Kidney capillary endothelial cell (primary cell): ENCODE measurements at regions not wholly inside any gene's neighbourhood (a gene's known extent, or its start where the extent isn't known, plus 50 kb on each side); places are given as distances from the start of the nearest gene placed in this dataset.
"Not testable (repeated sequence)": the region's sequence is repeated elsewhere in the genome, so short reads cannot be mapped to it uniquely, and the experiment has no call there.

Source experiments
- DNase-seq: peaks from one replicate; pipeline ENCODE4 v3.0.0-alpha.2; 2018; ENCODE audit warnings: low spot score

- no peak for DNase-seq
Observed at GRCh38 chr7:69244701-69245100, 353.6 kb upstream of the AUTS2 start.

GRCh38 chr7:69245646-69246045, 352.6 kb upstream of the AUTS2 start:
- DNase-seq = no peak

DNA sequence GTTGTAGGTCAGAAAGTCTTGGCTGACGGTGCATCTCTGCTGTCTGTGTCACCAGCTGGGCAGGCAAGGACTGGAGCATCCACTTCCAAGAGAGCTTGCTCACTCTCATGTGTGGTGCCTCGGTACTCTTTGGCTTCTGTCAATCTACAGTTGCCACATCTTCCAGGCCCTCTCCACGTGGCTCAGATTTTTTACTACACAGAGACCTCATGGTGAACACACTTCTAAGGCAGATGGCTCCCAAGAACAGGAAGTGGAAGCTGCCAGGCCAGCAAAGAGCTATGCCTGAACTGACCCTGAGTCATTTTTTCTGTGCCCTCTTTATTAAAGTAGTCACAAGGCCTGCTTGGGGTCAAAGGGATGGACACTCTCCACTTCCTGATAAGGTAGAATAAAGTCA, 351.5 kb upstream of the AUTS2 start:
- no peak for DNase-seq

DNA sequence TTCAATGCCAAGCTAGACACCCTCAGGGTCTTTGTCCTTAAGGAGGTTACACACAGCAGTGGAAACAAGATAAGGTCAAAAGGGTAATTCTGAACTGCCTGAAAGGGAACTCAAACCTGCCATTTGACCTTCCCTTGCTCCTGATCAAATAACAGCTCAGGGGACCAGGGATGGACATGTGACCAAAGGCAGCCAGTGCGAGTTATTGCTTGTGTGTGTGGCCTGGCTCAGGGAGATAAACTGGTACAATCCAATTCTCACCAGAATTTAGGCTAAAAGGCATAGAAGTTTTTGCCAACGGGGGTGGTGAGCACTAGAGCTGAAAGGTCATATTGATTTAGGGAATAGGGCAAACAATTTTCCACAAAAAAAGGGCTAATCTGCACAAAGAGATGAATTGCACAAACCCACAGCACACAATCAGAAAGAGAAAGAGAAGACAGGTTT, 349.9 kb upstream of the AUTS2 start:
- DNase-seq = not testable (repeated sequence)

GRCh38 chr7:69250958-69251357, 347.3 kb upstream of the AUTS2 start:
- DNase-seq = no peak

GRCh38 chr7:69254643-69255042, 343.6 kb upstream of the AUTS2 start:
- DNase-seq = no peak

DNA sequence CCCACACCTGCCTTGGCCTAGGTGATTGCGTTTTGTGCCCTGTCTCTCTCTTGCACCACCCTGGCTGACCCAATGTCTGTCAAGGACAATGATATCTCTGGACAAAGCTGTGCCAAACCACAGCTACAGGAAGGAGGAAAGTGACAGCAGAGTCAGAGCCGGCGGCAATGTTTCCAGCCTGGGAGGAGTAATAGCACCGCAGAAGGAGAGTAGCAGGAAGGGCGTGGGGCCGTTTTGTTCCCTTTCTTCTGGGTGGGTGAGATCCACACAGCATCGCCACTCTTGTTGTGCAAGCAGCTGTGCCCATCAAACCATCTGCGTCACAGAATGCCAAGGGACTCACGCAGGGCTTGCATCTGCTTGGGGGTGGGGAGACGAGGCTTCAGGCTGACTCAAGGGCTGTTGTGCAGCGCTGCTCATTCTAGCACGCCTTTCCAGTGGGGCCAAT, 341.6 kb upstream of the AUTS2 start:
- DNase-seq = no peak

GRCh38 chr7:69257592-69257991, 340.7 kb upstream of the AUTS2 start:
- no peak for DNase-seq

- DNase-seq = no peak
Observed at GRCh38 chr7:69259445-69259844, 338.8 kb upstream of the AUTS2 start.

DNA sequence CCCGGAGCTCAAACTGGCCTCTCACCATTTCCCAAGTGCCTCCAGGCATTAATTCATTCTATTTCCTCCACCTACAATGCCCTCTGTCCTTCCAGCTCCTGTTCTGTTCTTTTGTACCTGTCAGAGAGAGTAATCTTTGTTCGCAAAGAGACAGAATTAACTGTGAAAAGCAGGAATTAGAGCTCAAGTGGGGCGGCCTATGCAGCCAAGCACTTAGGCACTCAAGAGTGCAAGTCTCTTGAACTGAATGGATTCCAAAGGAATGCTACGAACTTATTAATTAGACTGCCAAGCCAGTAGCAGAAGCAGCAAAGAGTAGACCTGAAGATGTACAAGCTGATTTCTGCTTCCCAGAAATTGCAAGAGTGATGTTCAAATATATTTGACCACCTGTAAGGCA, 338.3 kb upstream of the AUTS2 start:
- no peak for DNase-seq

DNA sequence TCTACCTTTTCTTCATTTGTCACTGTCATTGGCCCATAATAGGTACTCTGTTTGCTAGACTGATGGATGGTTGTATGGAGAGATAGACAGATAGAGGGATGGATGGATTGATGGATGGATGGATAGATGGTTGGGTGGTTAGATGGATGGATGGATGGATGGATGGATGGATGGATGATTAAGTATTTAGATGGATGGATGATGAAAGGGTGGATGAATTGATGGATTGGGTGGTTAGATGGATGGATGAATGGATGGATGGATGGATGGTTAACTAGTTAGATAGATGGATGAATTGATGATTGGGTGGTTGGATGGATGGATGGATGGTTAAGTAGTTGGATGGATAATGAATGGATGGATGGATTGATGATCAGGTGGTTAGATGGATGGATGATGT, 334.7 kb upstream of the AUTS2 start:
- DNase-seq = no peak

DNA sequence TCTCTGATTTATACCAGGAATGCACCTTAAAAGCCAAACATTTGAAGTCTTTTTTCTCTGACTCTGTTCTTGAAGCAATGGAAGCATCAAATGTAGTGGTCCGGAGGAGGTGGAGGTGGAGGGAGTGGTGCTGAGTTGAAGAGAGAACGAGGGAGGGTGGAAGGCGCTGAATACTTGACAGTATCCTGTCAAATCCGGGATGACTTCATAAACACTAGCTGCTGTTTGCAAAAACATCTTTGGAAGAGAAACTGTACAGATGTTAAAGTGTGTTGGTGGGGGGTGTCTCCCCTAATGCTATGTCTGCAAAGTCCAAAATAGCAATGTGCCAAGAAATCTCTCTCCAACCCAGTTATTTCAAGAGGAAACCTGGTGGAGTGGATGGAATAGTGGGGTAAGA, 328.5 kb upstream of the AUTS2 start:
- DNase-seq = no peak

GRCh38 chr7:69272101-69272500, 326.2 kb upstream of the AUTS2 start:
- DNase-seq = no peak

DNA sequence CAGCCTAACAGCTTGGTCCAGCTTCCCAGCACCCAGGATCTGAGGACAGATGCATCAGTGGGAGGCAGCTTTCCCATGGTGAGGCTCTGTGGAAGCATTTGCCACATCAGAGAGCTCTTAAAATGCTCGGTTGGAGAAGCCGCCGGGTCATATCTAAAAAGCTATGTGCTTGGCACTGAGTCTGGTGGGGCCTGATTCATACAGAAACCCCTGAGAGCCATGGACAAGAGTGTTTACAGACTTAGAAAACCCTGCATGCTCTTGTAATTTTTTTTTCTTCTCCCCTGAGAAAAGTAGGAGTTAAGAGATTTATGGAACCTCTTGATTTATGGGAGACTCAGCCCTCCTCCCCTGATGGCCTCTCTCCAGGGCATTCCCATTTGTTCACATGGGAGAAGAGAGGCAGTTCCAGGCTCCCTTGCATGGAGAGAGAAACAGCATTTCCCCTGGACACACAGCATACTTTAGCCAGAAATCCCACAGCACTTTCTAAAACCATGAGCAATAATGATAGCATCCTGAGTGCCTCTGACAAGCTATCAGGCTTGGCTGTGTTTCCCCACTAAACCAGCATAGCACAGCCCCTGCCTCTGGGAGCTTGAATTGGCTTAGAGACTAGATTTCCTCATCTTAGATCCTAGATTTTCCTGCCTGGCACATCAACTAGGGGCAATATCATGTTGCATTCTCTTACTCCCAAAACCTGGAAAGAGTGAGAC, 322.1 kb upstream of the AUTS2 start:
- no peak for DNase-seq

GRCh38 chr7:69277366-69277765, 320.9 kb upstream of the AUTS2 start:
- DNase-seq = no peak

- peak; percentile 4 for DNase-seq
Observed at GRCh38 chr7:69282946-69283345, 315.3 kb upstream of the AUTS2 start.

DNA sequence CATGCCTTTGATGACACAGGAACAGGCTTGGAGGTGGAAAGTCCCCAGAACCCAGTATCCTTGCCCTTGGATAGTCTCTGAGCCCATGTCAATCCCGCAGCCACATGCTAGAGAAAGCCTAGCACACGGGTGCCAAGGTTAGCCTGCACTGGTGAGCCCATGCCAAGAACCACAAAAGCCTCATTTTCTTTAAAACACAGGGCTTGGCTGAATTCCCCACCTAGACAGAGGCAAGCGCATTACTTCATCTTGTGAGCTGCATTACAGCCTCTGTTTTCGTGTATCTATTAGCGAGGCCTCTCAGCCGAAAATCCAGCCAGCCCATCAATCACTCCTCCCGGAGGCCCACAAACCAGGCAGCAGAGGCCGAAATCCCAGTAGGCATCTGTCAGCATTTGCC, 314.9 kb upstream of the AUTS2 start:
- no peak for DNase-seq

- DNase-seq = no peak
Observed at GRCh38 chr7:69285854-69286253, 312.4 kb upstream of the AUTS2 start.

GRCh38 chr7:69295977-69296376, 302.3 kb upstream of the AUTS2 start:
- no peak for DNase-seq

DNA sequence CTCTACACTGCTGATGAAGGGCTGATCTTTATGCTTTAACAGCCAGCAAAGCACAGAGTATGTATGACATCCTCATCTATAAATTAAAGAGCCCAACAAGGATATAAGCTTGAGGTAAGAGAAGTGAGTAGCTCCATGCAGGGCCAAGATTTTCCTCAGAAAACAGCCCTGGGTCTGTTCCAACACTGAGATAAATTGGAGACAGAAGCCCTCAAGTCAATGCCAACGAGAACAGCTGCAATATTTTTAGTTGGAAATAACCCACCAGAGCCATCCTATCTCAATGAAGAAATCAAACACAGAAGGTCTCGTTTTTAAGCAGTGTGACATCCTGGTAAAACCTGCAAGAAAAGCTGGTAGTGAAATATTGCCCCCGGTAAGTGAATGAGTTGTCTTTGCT, 297.0 kb upstream of the AUTS2 start:
- no peak for DNase-seq

GRCh38 chr7:69309601-69310000, 288.7 kb upstream of the AUTS2 start:
- no peak for DNase-seq

DNA sequence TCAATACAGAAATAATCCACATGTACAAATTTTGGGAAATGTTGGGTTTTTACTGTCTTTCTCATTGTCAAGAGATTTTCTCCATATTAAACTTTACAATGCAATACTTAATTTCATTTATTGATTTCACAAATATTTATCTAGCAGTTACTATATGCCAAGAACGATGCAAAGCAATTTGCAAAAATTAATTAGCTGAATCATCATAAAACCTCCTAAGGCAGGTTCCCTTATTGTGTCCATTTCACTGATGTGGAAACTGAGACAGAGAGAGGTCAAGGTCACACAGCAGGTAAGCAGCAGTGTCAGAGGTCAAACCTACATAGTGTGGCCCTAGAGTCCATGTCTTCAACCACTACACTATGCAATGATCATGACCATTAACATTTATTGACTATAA, 286.8 kb upstream of the AUTS2 start:
- DNase-seq = no peak

- not testable (repeated sequence) for DNase-seq
Observed at GRCh38 chr7:69313852-69314251, 284.4 kb upstream of the AUTS2 start.

DNA sequence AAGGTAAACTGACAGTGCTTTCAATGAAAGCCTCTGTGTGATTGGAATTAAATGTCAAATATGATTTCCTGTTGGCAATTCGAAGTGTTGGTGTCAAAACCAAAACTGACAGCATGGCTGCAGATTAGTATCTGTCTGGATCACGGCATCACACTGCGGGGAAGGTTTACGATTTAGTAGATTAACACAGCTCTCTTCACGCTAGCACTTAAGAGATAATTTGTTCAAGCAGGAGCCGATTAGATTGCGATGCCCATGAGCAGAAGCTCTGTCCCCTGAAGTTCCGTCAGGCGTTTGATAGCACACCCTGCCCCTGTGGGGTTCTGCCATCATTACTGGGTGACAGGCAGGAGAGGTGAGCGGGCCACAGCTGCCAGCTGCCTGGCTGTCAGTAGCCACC, 279.5 kb upstream of the AUTS2 start:
- DNase-seq = no peak
